ENCODE measurements at regions not wholly inside any gene's neighbourhood (a gene's known extent, or its start where the extent isn't known, plus 50 kb on each side); places are given as distances from the start of the nearest gene placed in this dataset.

- TF ChIP-seq CEBPB (IDR thresholded peaks at IDR 0.05) (peak; percentile 44), USF1 (IDR thresholded peaks at IDR 0.05) (no peak), CREB1 (IDR thresholded peaks at IDR 0.05; ENCODE audit: low read depth) (no peak), YY1 (IDR thresholded peaks at IDR 0.05; ENCODE audit: low read depth) (0 out of 2 replicates have a peak, but pooled peaks have one; percentile 6), FOXM1 (IDR thresholded peaks at IDR 0.05; ENCODE audit: borderline replicate concordance, low read depth) (no peak), MAX (IDR thresholded peaks at IDR 0.05) (no peak)
Observed at GRCh38 chr10:78932054-78932386, 136.7 kb upstream of the ZMIZ1 start.

GRCh38 chr10:78932861-78933260, 135.9 kb upstream of the ZMIZ1 start:
- TF ChIP-seq TEAD4 (IDR thresholded peaks at IDR 0.05) (no peak), YY1 (IDR thresholded peaks at IDR 0.05; ENCODE audit: low read depth) (no peak), NFIC (IDR thresholded peaks at IDR 0.05) (no peak), TAF1 (IDR thresholded peaks at IDR 0.05; ENCODE audit: low read depth) (no peak)

GRCh38 chr10:78933828-78934531, 134.8 kb upstream of the ZMIZ1 start:
- TF ChIP-seq RAD21 (IDR thresholded peaks at IDR 0.05; ENCODE audit: low read depth) (no peak), CREB1 (IDR thresholded peaks at IDR 0.05; ENCODE audit: low read depth) (no peak), USF1 (IDR thresholded peaks at IDR 0.05) (no peak), TEAD4 (IDR thresholded peaks at IDR 0.05) (no peak), EP300 (IDR thresholded peaks at IDR 0.05; ENCODE audit: borderline replicate concordance) (no peak), TCF12 (IDR thresholded peaks at IDR 0.05; ENCODE audit: low read depth) (no peak), CEBPB (IDR thresholded peaks at IDR 0.05) (no peak), FOXM1 (IDR thresholded peaks at IDR 0.05; ENCODE audit: borderline replicate concordance, low read depth) (no peak), ZBTB7A (IDR thresholded peaks at IDR 0.05; ENCODE audit: low read depth) (no peak)

GRCh38 chr10:78934532-78934898, 134.3 kb upstream of the ZMIZ1 start:
- no peak for TF ChIP-seq YY1 (IDR thresholded peaks at IDR 0.05; ENCODE audit: low read depth)
- no peak for TF ChIP-seq EP300 (IDR thresholded peaks at IDR 0.05; ENCODE audit: borderline replicate concordance)
- no peak for TF ChIP-seq USF1 (IDR thresholded peaks at IDR 0.05)
- no peak for TF ChIP-seq TCF12 (IDR thresholded peaks at IDR 0.05; ENCODE audit: low read depth)
- TF ChIP-seq EGR1 (IDR thresholded peaks at IDR 0.05), result no peak
- TF ChIP-seq REST (IDR thresholded peaks at IDR 0.05; ENCODE audit: low read depth), result no peak

GRCh38 chr10:78934994-78935602, 133.7 kb upstream of the ZMIZ1 start:
- TF ChIP-seq YY1 (IDR thresholded peaks at IDR 0.05; ENCODE audit: low read depth) (0 out of 2 replicates have a peak, but pooled peaks have one; percentile 43), ZBTB7A (IDR thresholded peaks at IDR 0.05; ENCODE audit: low read depth) (no peak), MAX (IDR thresholded peaks at IDR 0.05) (peak; percentile 47; the same call in 1 of the 2 replicates), TCF12 (IDR thresholded peaks at IDR 0.05; ENCODE audit: low read depth) (peak; percentile 77), EGR1 (IDR thresholded peaks at IDR 0.05) (no peak), TEAD4 (IDR thresholded peaks at IDR 0.05) (peak; percentile 94), USF1 (IDR thresholded peaks at IDR 0.05) (peak; percentile 84), CREB1 (IDR thresholded peaks at IDR 0.05; ENCODE audit: low read depth) (no peak), EP300 (IDR thresholded peaks at IDR 0.05; ENCODE audit: borderline replicate concordance) (peak; percentile 65; the same call in 1 of the 2 replicates), FOXM1 (IDR thresholded peaks at IDR 0.05; ENCODE audit: borderline replicate concordance, low read depth) (no peak), REST (IDR thresholded peaks at IDR 0.05; ENCODE audit: low read depth) (no peak), CEBPB (IDR thresholded peaks at IDR 0.05) (peak; percentile 81), NFIC (IDR thresholded peaks at IDR 0.05) (peak; percentile 89)

Measured in Ishikawa (cell line).